GM12878 (cell line): ENCODE measurements at regions not wholly inside any gene's neighbourhood (a gene's known extent, or its start where the extent isn't known, plus 50 kb on each side); places are given as distances from the start of the nearest gene placed in this dataset.

Experiments used
- ATAC-seq: fragments of 200-7000 bp; cut with Tn5 transposase; 3 replicates; pipeline ENCODE4 v1.9.1; 2020; ENCODE audit warnings: mild to moderate bottlenecking, moderate library complexity
- BruUV-seq: library from RNA; stranded (reverse); fragments of 400-500 nt; replicated peaks from 2 replicates; lab custom pipeline; 2021; lab: Mats Ljungman, UMichigan
- CTCF ChIA-PET: fragments of 300-600 bp; sonication (Branson Sonifier 250); formaldehyde crosslinking; extraction: SDS; loops from one replicate; lab custom pipeline; 2021; ENCODE audit warnings: inconsistent platforms; lab: Yijun Ruan, JAX
- POLR2A ChIA-PET: fragments of 350-600 bp; formaldehyde crosslinking; extraction: SDS; loops from one replicate; lab custom pipeline; 2021; ENCODE audit warnings: inconsistent platforms; lab: Charles Lee
- RAD21 ChIA-PET: fragments of 300-600 bp; sonication (Branson Sonifier 250); formaldehyde crosslinking; loops from one replicate; lab custom pipeline; 2023; ENCODE audit warnings: antibody characterized with exemption; ENCODE audit not compliant: unreplicated experiment; lab: Charles Lee
- SMC1A ChIA-PET: fragments of 300-600 bp; sonication (Branson Sonifier 250); formaldehyde crosslinking; loops from one replicate; lab custom pipeline; 2023; ENCODE audit not compliant: unreplicated experiment, uncharacterized antibody; lab: Charles Lee
- DNase-seq: peaks from one replicate; pipeline ENCODE4 v3.0.0-alpha.2; 2011; ENCODE audit warnings: low read depth, low spot score
- FAIRE-seq: peaks from 3 replicates; lab custom pipeline; 2011; peaks lifted over from hg19 to GRCh38; lab: Jason Lieb, UNC
- H2AFZ ChIP-seq: 2 replicates; pipeline ENCODE4 v1.6.0; 2011; ENCODE audit warnings: low read depth, low read length, control low read depth; ENCODE audit not compliant: control insufficient read depth
- H3K27ac ChIP-seq: 2 replicates; pipeline ENCODE4 v1.5.1; 2011; ENCODE audit warnings: control low read depth; ENCODE audit not compliant: control insufficient read depth, insufficient read depth
- H3K27me3 ChIP-seq, 2 experiments: replicated peaks in 1 of 2; 2 replicates each; pipeline versions ENCODE4 v1.6.0 to v1.6.1; 2011; ENCODE audit warnings: low read length in 1 of 2; ENCODE audit not compliant: control insufficient read depth in 2 of 2, insufficient read depth in 2 of 2
- H3K36me3 ChIP-seq, 2 experiments: 2 replicates each; pipeline ENCODE4 v1.5.1; 2011; ENCODE audit warnings: low read length in 1 of 2; ENCODE audit not compliant: control insufficient read depth in 2 of 2, insufficient read depth in 2 of 2
- H3K4me1 ChIP-seq: 2 replicates; pipeline ENCODE4 v1.6.1; 2011; ENCODE audit warnings: mild to moderate bottlenecking, low read length, moderate library complexity, mixed read lengths; ENCODE audit not compliant: control insufficient read depth, insufficient read depth
- H3K4me2 ChIP-seq: 2 replicates; pipeline ENCODE4 v1.6.0; 2011; ENCODE audit warnings: control low read depth; ENCODE audit not compliant: control insufficient read depth, insufficient read depth
- H3K4me3 ChIP-seq: fragments of 200-600 bp; sonication (generic); 2 replicates; pipeline ENCODE4 v1.5.1; 2016
- H3K79me2 ChIP-seq: 2 replicates; pipeline ENCODE4 v1.6.0; 2011; ENCODE audit warnings: low read length; ENCODE audit not compliant: control insufficient read depth, insufficient read depth
- H3K9ac ChIP-seq: 2 replicates; pipeline ENCODE4 v1.8.0; 2011; ENCODE audit warnings: low read length, control low read depth, mixed read lengths; ENCODE audit not compliant: control insufficient read depth, insufficient read depth
- H3K9me3 ChIP-seq: replicated peaks from 3 replicates; pipeline ENCODE4 v1.5.1; 2011; ENCODE audit warnings: mild to moderate bottlenecking, low read length; ENCODE audit not compliant: control insufficient read depth, insufficient read depth
- H4K20me1 ChIP-seq: 2 replicates; pipeline ENCODE4 v1.6.0; 2011; ENCODE audit not compliant: control insufficient read depth, insufficient read depth
- ATF7 ChIP-seq: fragments of 450-650 bp; IDR thresholded peaks from 2 replicates; pipeline ENCODE4 v1.6.1; 2016; ENCODE audit warnings: low read depth, mild to moderate bottlenecking
- CREM ChIP-seq: IDR thresholded peaks from 2 replicates; pipeline ENCODE4 v1.6.1; 2014; ENCODE audit warnings: antibody characterized with exemption, low read depth
- E4F1 ChIP-seq: fragments of 450-650 bp; IDR thresholded peaks from 2 replicates; pipeline ENCODE4 v1.6.1; 2018; ENCODE audit warnings: borderline replicate concordance, mild to moderate bottlenecking; ENCODE audit not compliant: partially characterized antibody
- ETV6 ChIP-seq, 2 experiments: fragments of 450-650 bp in 1 of 2; IDR thresholded peaks in 1 of 2; conservative IDR thresholded peaks in 1 of 2; 2 replicates each; pipeline ENCODE4 v1.6.1; 2014; ENCODE audit warnings: antibody characterized with exemption in 1 of 2, borderline replicate concordance in 1 of 2, low read depth in 1 of 2, mild to moderate bottlenecking in 1 of 2, moderate library complexity in 1 of 2
- FOXK2 ChIP-seq: fragments of 450-650 bp; IDR thresholded peaks from 2 replicates; pipeline ENCODE4 v1.6.1; 2017; ENCODE audit warnings: mild to moderate bottlenecking, moderate library complexity
- HDAC6 ChIP-seq: fragments of 200-600 bp; sonication (generic); IDR thresholded peaks from one replicate; pipeline ENCODE4 v1.8.0; 2017; ENCODE audit warnings: antibody characterized with exemption; ENCODE audit not compliant: unreplicated experiment
- KLF5 ChIP-seq: fragments of 450-650 bp; IDR thresholded peaks from 2 replicates; pipeline ENCODE4 v1.6.1; 2014; ENCODE audit warnings: mild to moderate bottlenecking; ENCODE audit not compliant: partially characterized antibody
- LARP7 ChIP-seq: fragments of 450-650 bp; IDR thresholded peaks from 2 replicates; pipeline ENCODE4 v1.6.1; 2017; ENCODE audit warnings: mild to moderate bottlenecking
- MEF2B ChIP-seq: fragments of 450-650 bp; IDR thresholded peaks from 2 replicates; pipeline ENCODE4 v1.6.1; 2018; ENCODE audit warnings: mild to moderate bottlenecking, moderate library complexity; ENCODE audit not compliant: partially characterized antibody, poor library complexity, severe bottlenecking
- POLR2A ChIP-seq: IDR thresholded peaks from 2 replicates; pipeline ENCODE4 v1.6.1; 2011; ENCODE audit warnings: low read depth, mild to moderate bottlenecking, low read length
- SIN3A ChIP-seq: IDR thresholded peaks from 2 replicates; pipeline ENCODE4 v1.6.1; 2012; ENCODE audit warnings: low read depth, low read length, improper control_type of control experiment
- SIX5 ChIP-seq: IDR thresholded peaks from 2 replicates; pipeline ENCODE4 v1.6.1; 2011; ENCODE audit warnings: mild to moderate bottlenecking, low read depth, low read length, moderate library complexity; ENCODE audit not compliant: severe bottlenecking
- TAF1 ChIP-seq: IDR thresholded peaks from 2 replicates; pipeline ENCODE4 v1.6.1; 2011; ENCODE audit warnings: mild to moderate bottlenecking, low read depth, low read length, borderline replicate concordance
- TCF12 ChIP-seq: IDR thresholded peaks from 2 replicates; pipeline ENCODE4 v1.6.1; 2011; ENCODE audit warnings: low read depth, mild to moderate bottlenecking, low read length
- ZNF24 ChIP-seq: fragments of 450-650 bp; IDR thresholded peaks from 2 replicates; pipeline ENCODE4 v1.6.1; 2017; ENCODE audit warnings: antibody characterized with exemption, mild to moderate bottlenecking
- WGBS: methylation state at CpG from one replicate; pipeline ENCODE4 v1.1.6; 2016; ENCODE audit warnings: low lambda C conversion rate; ENCODE audit not compliant: insufficient replicate concordance, insufficient coverage; ENCODE audit errors: missing lambda C conversion rate; 5-methylcytosine and 5-hydroxymethylcytosine counted together
- in situ Hi-C: fragments of 300-500 bp; cut with MboI; formaldehyde crosslinking; loops from 9 replicates; pipeline ENCODE4 v1.14.3; 2018; ENCODE audit warnings: mixed read lengths
- intact Hi-C: fragments of 100-400 bp; cut with micrococcal nuclease; formaldehyde crosslinking; loops from one replicate; pipeline ENCODE4 v1.14.2; 2022; ENCODE audit not compliant: unreplicated experiment
- TF ChIP-seq, protein P1 (sequence below): IDR thresholded peaks from 2 replicates; pipeline ENCODE4 v1.6.1; 2011; ENCODE audit warnings: borderline replicate concordance, low read depth, mild to moderate bottlenecking, moderate library complexity, low read length; ENCODE audit not compliant: insufficient read depth, poor library complexity, severe bottlenecking

GRCh38 chr13:90591927-90592268 lies 755.6 kb upstream of the MIR17HG start:
- RAD21 ChIA-PET = no interaction called here
- DNase-seq (no peak), FAIRE-seq (no peak)
- H3K79me2 ChIP-seq = no peaks in the 10 kb centered on the region
- H3K4me3 ChIP-seq = no peak overlapping the region
- no peak overlapping the region for H3K27ac ChIP-seq
- H3K36me3 ChIP-seq = no peaks in the 10 kb centered on the region
- no peaks in the 10 kb centered on the region for H3K27me3 ChIP-seq
- H3K4me2 ChIP-seq = no peak overlapping the region
- H3K9me3 ChIP-seq = no peaks in the 10 kb centered on the region
- POLR2A ChIA-PET = no interaction called here
- WGBS = 50% methylated on average over 2 of the region's 2 CpGs
- no peak overlapping the region for H3K9ac ChIP-seq
- TF ChIP-seq SIN3A (no peak), ZNF24 (no peak), SIX5 (no peak), HDAC6 (no peak)
- TF ChIP-seq, protein P1, sequence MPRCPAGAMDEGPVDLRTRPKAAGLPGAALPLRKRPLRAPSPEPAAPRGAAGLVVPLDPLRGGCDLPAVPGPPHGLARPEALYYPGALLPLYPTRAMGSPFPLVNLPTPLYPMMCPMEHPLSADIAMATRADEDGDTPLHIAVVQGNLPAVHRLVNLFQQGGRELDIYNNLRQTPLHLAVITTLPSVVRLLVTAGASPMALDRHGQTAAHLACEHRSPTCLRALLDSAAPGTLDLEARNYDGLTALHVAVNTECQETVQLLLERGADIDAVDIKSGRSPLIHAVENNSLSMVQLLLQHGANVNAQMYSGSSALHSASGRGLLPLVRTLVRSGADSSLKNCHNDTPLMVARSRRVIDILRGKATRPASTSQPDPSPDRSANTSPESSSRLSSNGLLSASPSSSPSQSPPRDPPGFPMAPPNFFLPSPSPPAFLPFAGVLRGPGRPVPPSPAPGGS = no peak
- TF ChIP-seq, all 136 proteins: peak for 0
- no peaks in the 10 kb centered on the region for H3K4me1 ChIP-seq
- intact Hi-C loops (loop anchor here (10.0 kb wide), 1 partner anchor 463 kb away; no protein-coding TSS in a partner anchor), in situ Hi-C loops (no loop called here)
- ChIA-PET CTCF (no interaction called here), SMC1A (no interaction called here)
- no TSS peak for BruUV-seq
- ATAC-seq = no peak
- H2AFZ ChIP-seq = no peak overlapping the region
- H4K20me1 ChIP-seq = no peaks in the 10 kb centered on the region

- intact Hi-C loops (loop anchor here (10.0 kb wide), 1 partner anchor 462 kb away; no protein-coding TSS in a partner anchor), in situ Hi-C loops (no loop called here)
- 0% methylated on average over 1 of the region's 1 CpG for WGBS
- no peak overlapping the region for H2AFZ ChIP-seq
- ChIA-PET CTCF (no interaction called here), RAD21 (no interaction called here), POLR2A (no interaction called here), SMC1A (no interaction called here)
- FAIRE-seq = no peak
- no peaks in the 10 kb centered on the region for H3K79me2 ChIP-seq
- no peaks in the 10 kb centered on the region for H3K36me3 ChIP-seq
- H3K27me3 ChIP-seq = no peaks in the 10 kb centered on the region
- no peaks in the 10 kb centered on the region for H4K20me1 ChIP-seq
- H3K9me3 ChIP-seq = no peaks in the 10 kb centered on the region
- BruUV-seq = no TSS peak
- no peak for ATAC-seq
- no peak overlapping the region for H3K9ac ChIP-seq
- H3K4me3 ChIP-seq = no peak overlapping the region
- TF ChIP-seq CREM (no peak), FOXK2 (no peak), TAF1 (no peak), ATF7 (no peak), LARP7 (no peak), POLR2A (no peak), MEF2B (no peak), E4F1 (no peak), KLF5 (no peak), ETV6 (conservative IDR thresholded peaks at IDR 0.05 in 1 of 2, IDR thresholded peaks at IDR 0.05 in 1 of 2; ENCODE audit: borderline replicate concordance in 1 of 2, low read depth in 1 of 2) (no peak), TCF12 (no peak)
- H3K4me2 ChIP-seq = no peak overlapping the region
- H3K27ac ChIP-seq = no peak overlapping the region
- no peak for DNase-seq
- H3K4me1 ChIP-seq = no peaks in the 10 kb centered on the region
These were observed 754.5 kb upstream of the MIR17HG start for GRCh38 chr13:90592943-90593342.
